Astrocyte of the spinal cord (primary cell): ENCODE measurements at regions not wholly inside any gene's neighbourhood (a gene's known extent, or its start where the extent isn't known, plus 50 kb on each side); places are given as distances from the start of the nearest gene placed in this dataset.
A peak's percentile ranks its signal among the peaks of the same experiment; 100 is the strongest.

Source experiments
- DNase-seq: peaks from one replicate; pipeline ENCODE4 v3.0.0; 2011; ENCODE audit warnings: low read depth, low spot score
- H3K4me3 ChIP-seq: 2 replicates; pipeline ENCODE4 v1.5.1; 2011; ENCODE audit warnings: low read depth, mild to moderate bottlenecking, low read length, moderate library complexity
- in situ Hi-C: cut with HindIII; loops from 2 replicates; pipeline ENCODE4 v1.10.0; 2017; ENCODE audit warnings: low sequenced_read_pairs
- TF ChIP-seq, protein P1 (sequence below): IDR thresholded peaks from 2 replicates; pipeline ENCODE4 v1.5.1; 2012; ENCODE audit warnings: low read depth, mild to moderate bottlenecking, low read length, inconsistent platforms

DNA sequence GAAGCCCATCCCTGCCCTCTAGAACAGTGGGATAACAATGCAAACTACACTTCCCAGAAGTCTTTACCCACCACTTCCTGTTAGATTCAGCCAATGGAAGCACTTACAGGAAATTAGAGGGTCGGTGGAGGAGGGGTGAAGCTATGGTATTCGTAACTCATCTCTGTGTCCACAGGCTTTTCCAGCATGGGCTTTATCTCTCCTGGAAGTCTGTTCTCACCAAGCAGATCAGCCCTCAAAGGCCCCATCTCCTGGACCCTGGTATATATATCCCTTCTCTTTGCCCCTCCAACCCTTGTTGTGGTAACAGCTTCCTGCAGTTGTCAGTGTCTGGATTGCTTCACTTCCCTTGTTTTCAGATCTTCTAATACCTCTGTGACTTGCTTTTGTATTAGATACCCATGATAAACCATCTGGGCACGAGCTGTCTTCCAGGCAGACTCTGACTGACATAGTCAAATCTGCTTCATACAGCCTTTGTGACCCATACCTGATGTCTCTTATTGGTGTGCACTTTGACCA lies 475.0 kb upstream of the POU3F3 start:
- peak; percentile 48 for DNase-seq
- H3K4me3 ChIP-seq = peak overlapping the region; percentile 40
- in situ Hi-C loops = no loop called here
- TF ChIP-seq, protein P1, sequence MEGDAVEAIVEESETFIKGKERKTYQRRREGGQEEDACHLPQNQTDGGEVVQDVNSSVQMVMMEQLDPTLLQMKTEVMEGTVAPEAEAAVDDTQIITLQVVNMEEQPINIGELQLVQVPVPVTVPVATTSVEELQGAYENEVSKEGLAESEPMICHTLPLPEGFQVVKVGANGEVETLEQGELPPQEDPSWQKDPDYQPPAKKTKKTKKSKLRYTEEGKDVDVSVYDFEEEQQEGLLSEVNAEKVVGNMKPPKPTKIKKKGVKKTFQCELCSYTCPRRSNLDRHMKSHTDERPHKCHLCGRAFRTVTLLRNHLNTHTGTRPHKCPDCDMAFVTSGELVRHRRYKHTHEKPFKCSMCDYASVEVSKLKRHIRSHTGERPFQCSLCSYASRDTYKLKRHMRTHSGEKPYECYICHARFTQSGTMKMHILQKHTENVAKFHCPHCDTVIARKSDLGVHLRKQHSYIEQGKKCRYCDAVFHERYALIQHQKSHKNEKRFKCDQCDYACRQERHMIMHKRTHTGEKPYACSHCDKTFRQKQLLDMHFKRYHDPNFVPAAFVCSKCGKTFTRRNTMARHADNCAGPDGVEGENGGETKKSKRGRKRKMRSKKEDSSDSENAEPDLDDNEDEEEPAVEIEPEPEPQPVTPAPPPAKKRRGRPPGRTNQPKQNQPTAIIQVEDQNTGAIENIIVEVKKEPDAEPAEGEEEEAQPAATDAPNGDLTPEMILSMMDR = no peak

DNA sequence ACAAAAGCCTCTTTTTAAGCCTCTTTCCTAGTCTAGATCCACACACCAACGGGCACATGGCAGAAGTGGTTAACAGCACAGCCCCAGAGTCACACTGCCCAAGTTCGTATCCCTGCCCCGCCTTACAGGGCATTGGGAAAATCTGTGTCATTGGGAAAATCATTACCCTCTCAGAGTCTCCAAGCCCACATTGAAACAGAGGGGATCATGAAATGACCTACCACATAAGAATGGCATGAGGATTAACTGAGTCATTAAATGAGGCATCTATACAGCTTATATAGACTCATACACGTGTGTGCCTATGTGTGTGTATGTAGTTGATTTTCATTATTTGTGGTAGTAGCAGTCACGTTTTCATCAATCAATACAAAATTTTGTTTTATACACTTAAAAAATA lies 469.0 kb upstream of the POU3F3 start:
- no peak for DNase-seq
- TF ChIP-seq, protein P1 = no peak
- in situ Hi-C loops = no loop called here
- no peak overlapping the region for H3K4me3 ChIP-seq

DNA sequence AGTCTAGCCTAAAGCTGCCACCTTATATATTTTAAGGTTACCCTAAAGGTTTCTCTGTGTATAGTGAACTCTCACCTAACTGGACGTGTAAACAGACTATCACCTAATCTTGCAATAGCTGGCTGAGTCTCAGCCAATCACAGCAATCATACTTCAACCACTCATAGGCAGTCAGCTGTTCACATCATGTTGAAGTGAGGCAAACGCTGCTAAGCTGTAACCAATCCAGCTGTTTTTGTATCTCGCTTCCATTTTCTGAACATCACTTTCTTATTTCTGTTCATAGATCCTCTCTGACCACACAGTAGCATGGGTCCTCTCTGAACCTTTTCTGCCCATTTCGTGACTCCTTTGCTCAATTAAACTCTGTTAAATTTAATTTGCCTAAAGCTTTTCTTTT lies 468.2 kb upstream of the POU3F3 start:
- TF ChIP-seq, protein P1 = no peak
- DNase-seq = no peak
- H3K4me3 ChIP-seq = no peak overlapping the region
- in situ Hi-C loops = no loop called here

DNA sequence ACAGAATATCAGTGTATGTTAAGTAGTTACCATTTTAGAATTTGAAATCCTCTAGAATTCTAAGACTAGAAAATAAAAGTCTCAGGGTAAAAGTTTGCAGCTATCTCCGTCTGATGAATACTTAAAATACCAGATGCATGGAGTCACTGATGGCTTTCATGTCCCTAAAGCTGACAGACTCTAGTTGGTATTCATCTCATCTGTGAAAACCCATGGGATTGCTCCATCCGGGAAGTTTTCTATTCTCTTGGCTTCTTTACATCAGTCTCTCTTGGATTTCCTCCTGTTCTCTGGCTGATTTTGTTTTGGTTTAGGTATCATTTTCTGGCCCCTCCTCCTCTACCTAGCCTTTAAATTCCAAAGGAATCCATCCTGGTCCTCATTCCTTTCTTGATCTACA lies 465.6 kb upstream of the POU3F3 start:
- H3K4me3 ChIP-seq = no peak overlapping the region
- in situ Hi-C loops = no loop called here
- TF ChIP-seq, protein P1 = no peak
- no peak for DNase-seq

DNA sequence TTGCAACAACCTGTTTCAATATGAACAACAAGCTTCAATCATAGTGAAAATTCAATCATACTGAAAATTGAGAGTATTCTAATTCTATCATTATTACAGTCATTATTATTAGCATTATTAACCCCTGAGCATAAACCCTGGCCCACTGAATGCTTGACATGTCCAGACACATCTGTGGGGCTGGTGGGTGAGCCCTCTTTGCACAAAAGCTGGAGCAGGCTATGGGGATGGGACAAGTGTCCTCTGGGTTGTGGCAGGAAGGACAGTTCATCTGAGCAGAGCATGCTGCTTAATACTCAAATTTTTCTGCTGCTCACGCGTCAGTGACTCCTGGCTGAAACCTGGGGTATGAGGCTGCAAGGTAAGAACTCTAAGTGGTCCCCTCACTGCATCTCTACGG lies 451.1 kb upstream of the POU3F3 start:
- H3K4me3 ChIP-seq = no peak overlapping the region
- TF ChIP-seq, protein P1 = no peak
- no peak for DNase-seq
- in situ Hi-C loops = no loop called here

DNA sequence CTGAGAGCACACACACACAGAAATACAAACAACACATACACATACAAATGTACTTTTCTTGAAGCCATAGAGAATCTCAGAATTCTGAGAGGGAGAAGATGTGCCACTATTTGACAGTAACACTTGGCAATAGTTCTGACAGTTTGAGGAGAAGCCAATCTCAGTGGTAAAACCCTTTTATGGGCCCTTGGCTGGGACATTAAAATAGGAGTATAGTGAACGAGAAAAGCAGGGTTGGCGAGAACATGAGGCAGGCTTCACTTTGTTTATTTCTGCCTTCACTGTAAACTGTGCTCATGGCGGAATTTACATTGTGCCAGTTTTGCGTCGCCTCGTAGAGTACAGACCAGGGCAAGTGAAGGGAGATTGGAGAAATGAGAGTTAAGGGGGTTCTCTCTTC lies 449.4 kb upstream of the POU3F3 start:
- no peak for DNase-seq
- H3K4me3 ChIP-seq = no peak overlapping the region
- in situ Hi-C loops = no loop called here
- TF ChIP-seq, protein P1 = no peak

DNA sequence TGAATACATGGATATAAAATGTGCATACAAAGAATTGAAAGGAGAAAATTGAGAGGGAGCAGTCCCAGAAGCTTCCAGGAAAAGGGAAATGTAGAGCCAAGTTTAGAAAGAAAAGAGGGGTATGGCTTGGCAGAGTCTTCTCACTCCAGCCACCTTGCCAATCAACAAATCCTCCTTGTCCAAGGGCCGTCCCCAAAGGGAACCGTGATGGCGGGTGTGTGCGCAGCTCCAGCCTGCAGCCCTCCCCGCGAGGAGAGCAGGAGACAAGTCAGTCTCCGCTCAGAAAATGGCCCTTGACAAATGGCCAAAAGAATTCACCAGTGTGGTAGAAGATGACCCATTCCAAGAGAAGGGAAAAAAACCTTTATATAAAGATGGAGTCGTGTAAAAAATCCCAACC lies 448.3 kb upstream of the POU3F3 start:
- TF ChIP-seq, protein P1 = no peak
- in situ Hi-C loops = no loop called here
- no peak for DNase-seq

More for the DNA sequence above, 448.3 kb upstream of the POU3F3 start:
- H3K4me3 ChIP-seq = no peak overlapping the region
